Stimulated activated CD4-positive, alpha-beta T cell treated with anti-CD3 and anti-CD28 coated beads, TNF-alpha, amount 100 ng/mL, for 24 hours (primary cell): ENCODE measurements at regions not wholly inside any gene's neighbourhood (a gene's known extent, or its start where the extent isn't known, plus 50 kb on each side); places are given as distances from the start of the nearest gene placed in this dataset.

ENCODE experiments used
- DNase-seq, 3 experiments: peaks; one replicate each; pipeline ENCODE4 v3.0.0-alpha.2; 2020; ENCODE audit warnings: low read depth in 3 of 3

- DNase-seq: no peak
Observed at GRCh38 chr16:6207124-6207523, 1109.5 kb upstream of the EEF2KMT start.

GRCh38 chr16:6206080-6206479 is 1108.5 kb upstream of the EEF2KMT start:
- no peak for DNase-seq

GRCh38 chr16:6204945-6205344 is 1107.3 kb upstream of the EEF2KMT start:
- DNase-seq: no peak

GRCh38 chr16:6200861-6201260 is 1103.3 kb upstream of the EEF2KMT start:
- no peak for DNase-seq

- no peak for DNase-seq
Observed at GRCh38 chr16:6200271-6200670, 1102.7 kb upstream of the EEF2KMT start.

- DNase-seq: no peak
Observed at GRCh38 chr16:6195966-6196365, 1098.4 kb upstream of the EEF2KMT start.

- DNase-seq: no peak
Observed at GRCh38 chr16:6193718-6194117, 1096.1 kb upstream of the EEF2KMT start.

- DNase-seq: no peak
Observed at GRCh38 chr16:6192984-6193383, 1095.4 kb upstream of the EEF2KMT start.

GRCh38 chr16:6192532-6192931 is 1094.9 kb upstream of the EEF2KMT start:
- DNase-seq: no peak

GRCh38 chr16:6190776-6191175 is 1093.2 kb upstream of the EEF2KMT start:
- no peak for DNase-seq

- no peak for DNase-seq
Observed at GRCh38 chr16:6189216-6189615, 1091.6 kb upstream of the EEF2KMT start.

- no peak for DNase-seq
Observed at GRCh38 chr16:6177616-6178180, 1080.1 kb upstream of the EEF2KMT start.

- no peak for DNase-seq
Observed at GRCh38 chr16:6170022-6170421, 1072.4 kb upstream of the EEF2KMT start.

- DNase-seq: no peak
Observed at GRCh38 chr16:6165330-6165979, 1067.9 kb upstream of the EEF2KMT start.

GRCh38 chr16:6160871-6161270 is 1063.3 kb upstream of the EEF2KMT start:
- no peak for DNase-seq

- DNase-seq: no peak
Observed at GRCh38 chr16:6160303-6160702, 1062.7 kb upstream of the EEF2KMT start.

- DNase-seq: no peak
Observed at GRCh38 chr16:6157806-6158205, 1060.2 kb upstream of the EEF2KMT start.

- no peak for DNase-seq
Observed at GRCh38 chr16:6155271-6155670, 1057.7 kb upstream of the EEF2KMT start.

GRCh38 chr16:6153901-6154300 is 1056.3 kb upstream of the EEF2KMT start:
- DNase-seq: no peak

- no peak for DNase-seq
Observed at GRCh38 chr16:6149031-6149430, 1051.4 kb upstream of the EEF2KMT start.

- DNase-seq: no peak
Observed at GRCh38 chr16:6148361-6148760, 1050.8 kb upstream of the EEF2KMT start.

GRCh38 chr16:6146874-6147425 is 1049.4 kb upstream of the EEF2KMT start:
- DNase-seq: no peak

- DNase-seq: no peak
Observed at GRCh38 chr16:6146356-6146755, 1048.8 kb upstream of the EEF2KMT start.

GRCh38 chr16:6144463-6144862 is 1046.9 kb upstream of the EEF2KMT start:
- DNase-seq: no peak
